GM12874 (cell line): ENCODE measurements at regions not wholly inside any gene's neighbourhood (a gene's known extent, or its start where the extent isn't known, plus 50 kb on each side); places are given as distances from the start of the nearest gene placed in this dataset.

ENCODE experiments used
- TF ChIP-seq, protein P1 (sequence below): IDR thresholded peaks from 2 replicates; pipeline ENCODE4 v1.5.1; 2011; ENCODE audit warnings: low read depth, mild to moderate bottlenecking, control low read depth, low read length, moderate library complexity; ENCODE audit not compliant: insufficient read depth

DNA sequence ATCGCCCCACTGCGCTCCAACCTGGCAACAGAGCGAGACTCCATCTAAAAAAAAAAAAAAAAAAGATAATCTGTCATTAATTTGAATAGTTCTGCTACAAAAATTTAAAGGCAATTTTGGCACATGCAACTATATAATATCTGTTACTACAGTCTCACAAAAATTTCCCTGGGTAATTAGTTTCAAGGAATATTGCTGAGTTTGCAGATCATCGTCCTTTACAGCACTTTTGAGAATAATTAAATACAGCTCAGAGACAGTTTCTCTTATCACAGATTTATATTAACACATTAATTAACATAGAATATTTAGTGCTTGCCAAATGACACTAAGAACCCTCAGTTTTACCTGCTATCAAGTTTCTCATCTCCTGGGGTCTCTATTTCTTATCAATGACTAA is 540.4 kb upstream of the ZNF804A start:
- TF ChIP-seq, protein P1, sequence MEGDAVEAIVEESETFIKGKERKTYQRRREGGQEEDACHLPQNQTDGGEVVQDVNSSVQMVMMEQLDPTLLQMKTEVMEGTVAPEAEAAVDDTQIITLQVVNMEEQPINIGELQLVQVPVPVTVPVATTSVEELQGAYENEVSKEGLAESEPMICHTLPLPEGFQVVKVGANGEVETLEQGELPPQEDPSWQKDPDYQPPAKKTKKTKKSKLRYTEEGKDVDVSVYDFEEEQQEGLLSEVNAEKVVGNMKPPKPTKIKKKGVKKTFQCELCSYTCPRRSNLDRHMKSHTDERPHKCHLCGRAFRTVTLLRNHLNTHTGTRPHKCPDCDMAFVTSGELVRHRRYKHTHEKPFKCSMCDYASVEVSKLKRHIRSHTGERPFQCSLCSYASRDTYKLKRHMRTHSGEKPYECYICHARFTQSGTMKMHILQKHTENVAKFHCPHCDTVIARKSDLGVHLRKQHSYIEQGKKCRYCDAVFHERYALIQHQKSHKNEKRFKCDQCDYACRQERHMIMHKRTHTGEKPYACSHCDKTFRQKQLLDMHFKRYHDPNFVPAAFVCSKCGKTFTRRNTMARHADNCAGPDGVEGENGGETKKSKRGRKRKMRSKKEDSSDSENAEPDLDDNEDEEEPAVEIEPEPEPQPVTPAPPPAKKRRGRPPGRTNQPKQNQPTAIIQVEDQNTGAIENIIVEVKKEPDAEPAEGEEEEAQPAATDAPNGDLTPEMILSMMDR: no peak

DNA sequence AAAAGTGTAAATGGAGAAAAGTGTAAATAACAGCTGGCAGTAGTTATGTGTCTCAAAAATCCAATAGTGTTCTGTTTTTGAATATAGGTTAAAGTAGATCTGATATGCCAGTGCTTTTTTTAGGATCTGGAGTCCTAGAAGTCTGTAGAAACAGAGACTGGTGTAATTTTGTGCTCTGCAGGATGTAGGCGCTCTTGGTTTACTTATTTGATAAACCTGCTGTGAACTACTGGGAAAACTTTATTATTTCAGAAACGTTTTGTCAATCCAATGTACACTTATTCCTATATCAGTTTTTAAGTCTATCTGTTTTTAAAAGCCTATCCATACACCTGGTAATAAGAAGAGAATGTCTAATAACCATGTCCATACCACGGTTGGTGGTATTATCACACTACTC is 530.8 kb upstream of the ZNF804A start:
- TF ChIP-seq, protein P1: peak; percentile 33; the same call in 1 of the 2 replicates

DNA sequence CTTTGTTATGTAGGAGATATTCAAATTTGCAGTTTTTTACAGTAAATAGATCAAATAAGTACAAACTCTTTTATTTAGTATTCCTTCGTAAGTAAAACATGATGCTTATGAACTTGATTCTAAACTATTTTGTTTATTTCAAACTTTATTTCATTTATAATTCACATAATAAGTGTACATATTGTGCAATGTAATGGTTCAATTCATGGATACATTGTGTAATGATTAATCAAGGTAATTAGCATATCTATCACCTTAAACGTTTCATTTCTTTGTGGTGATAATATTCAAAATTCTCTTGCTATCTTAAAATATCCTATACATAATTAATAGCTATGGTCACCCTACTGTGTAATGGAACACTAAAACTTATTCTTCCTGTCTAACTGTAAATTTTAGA is 525.9 kb upstream of the ZNF804A start:
- TF ChIP-seq, protein P1: no peak

DNA sequence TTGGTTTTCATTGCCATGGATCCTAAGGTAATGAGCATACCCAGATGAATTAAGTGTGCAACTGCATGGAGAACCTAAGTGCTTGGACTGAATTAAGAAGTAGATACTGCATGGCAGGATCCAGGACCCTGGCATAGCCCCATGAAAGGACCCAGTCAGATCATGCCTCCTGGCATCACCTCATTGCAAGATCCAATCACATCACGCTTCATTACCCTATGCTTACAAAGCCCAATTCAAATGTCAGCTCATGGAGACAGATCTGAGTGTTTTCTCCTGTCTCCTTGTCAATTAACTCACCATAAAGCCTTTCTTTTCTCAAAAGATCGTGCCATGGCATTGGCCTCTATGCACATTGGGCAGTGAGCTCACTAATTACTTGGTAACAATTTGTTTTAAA is 519.8 kb upstream of the ZNF804A start:
- TF ChIP-seq, protein P1: no peak

DNA sequence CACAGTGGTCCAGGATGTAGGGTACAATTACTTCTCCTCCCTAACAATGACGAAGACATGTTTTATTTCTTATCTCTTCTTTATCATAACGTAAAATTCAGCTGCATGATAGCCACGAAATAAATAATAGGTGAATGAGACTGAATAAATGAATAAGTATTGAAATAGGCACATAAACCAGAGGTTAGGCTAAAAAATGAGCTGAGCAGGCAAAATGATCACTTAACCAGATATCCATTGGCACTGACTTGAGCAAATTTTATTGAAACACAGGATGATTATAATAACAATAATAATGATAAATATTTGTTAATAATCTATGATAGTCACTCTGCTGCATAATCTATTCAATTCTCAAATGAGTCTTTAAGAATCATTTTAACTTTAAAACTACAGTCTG is 506.9 kb upstream of the ZNF804A start:
- TF ChIP-seq, protein P1: no peak

DNA sequence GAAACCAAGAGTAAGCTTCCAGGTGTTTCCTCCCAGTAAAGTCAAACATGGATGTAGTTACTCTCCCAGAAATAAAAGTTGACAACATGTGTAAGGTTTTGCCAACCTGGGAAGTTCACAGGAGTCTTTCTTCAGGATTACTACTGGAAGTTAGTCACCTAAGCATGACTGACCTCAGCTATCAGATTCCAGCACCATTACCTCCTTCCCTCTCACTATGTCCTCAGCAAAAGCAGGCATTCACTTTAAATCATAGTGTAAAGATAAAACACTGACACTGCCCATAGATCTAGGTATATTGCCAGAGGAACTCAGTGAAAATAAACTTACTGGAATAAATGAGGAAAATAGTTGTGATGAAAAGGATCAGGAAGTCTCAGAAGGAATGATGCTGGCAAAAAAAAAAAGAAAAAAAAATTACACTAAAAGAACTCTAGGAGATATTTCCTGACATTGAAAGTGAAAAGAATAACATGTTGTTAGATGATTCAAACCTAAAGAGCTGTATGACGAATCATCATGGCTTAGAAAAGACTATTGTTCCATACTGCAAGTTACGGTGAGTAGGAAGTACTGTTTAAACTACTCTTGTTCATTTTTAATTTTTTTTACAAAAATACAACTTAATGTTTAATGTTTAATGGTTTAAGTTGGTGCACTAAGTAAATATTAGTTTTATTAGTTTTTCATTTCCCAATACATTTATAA is 484.5 kb upstream of the ZNF804A start:
- TF ChIP-seq, protein P1: no peak

DNA sequence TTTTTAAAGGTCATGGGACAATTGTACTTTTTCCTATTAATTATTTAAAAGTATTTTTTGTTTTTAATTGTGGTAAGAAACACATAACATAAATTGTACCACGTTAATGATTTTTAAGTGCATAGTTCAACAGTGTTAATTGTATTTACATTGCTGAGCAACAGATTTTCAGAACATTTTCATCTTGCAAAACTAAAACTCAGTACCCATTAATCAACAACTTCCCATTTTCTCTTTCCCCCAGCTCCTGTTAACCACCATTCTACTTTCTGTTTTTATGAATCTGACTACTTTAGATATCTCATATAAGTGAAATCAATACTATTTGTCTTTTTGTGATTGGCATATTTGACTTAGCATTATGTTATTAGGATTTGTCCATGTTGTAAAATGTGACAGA is 483.9 kb upstream of the ZNF804A start:
- TF ChIP-seq, protein P1: no peak
